ENCODE measurements at regions not wholly inside any gene's neighbourhood (a gene's known extent, or its start where the extent isn't known, plus 50 kb on each side); places are given as distances from the start of the nearest gene placed in this dataset.

GRCh38 chr22:49239264-49240015 lies 588.2 kb downstream of the BRD1 start:
- no peak for DNase-seq (ENCODE audit: low spot score)

GRCh38 chr22:49238181-49239141 lies 589.2 kb downstream of the BRD1 start:
- TF ChIP-seq CTCF (IDR thresholded peaks at IDR 0.05; ENCODE audit: extremely low read depth, missing control alignments): no peak
- no peak for DNase-seq (ENCODE audit: low spot score)

More at GRCh38 chr22:49239264-49240015, 588.2 kb downstream of the BRD1 start:
- TF ChIP-seq CTCF (IDR thresholded peaks at IDR 0.05; ENCODE audit: extremely low read depth, missing control alignments): no peak

- no peak for TF ChIP-seq CTCF (IDR thresholded peaks at IDR 0.05; ENCODE audit: extremely low read depth, missing control alignments)
- no peak for DNase-seq (ENCODE audit: low spot score)
These were observed 590.0 kb downstream of the BRD1 start for GRCh38 chr22:49237703-49238102.

GRCh38 chr22:49237279-49237678 lies 590.4 kb downstream of the BRD1 start:
- no peak for TF ChIP-seq CTCF (IDR thresholded peaks at IDR 0.05; ENCODE audit: extremely low read depth, missing control alignments)
- DNase-seq (ENCODE audit: low spot score): no peak

- no peak for TF ChIP-seq CTCF (IDR thresholded peaks at IDR 0.05; ENCODE audit: extremely low read depth, missing control alignments)
- DNase-seq (ENCODE audit: low spot score): no peak
These were observed 591.1 kb downstream of the BRD1 start for GRCh38 chr22:49236541-49237075.

- no peak for DNase-seq (ENCODE audit: low spot score)
- TF ChIP-seq CTCF (IDR thresholded peaks at IDR 0.05; ENCODE audit: extremely low read depth, missing control alignments): no peak
These were observed 592.0 kb downstream of the BRD1 start for GRCh38 chr22:49235463-49236300.

All from GM20000 (cell line).